ENCODE measurements at regions not wholly inside any gene's neighbourhood (a gene's known extent, or its start where the extent isn't known, plus 50 kb on each side); places are given as distances from the start of the nearest gene placed in this dataset.

DNA sequence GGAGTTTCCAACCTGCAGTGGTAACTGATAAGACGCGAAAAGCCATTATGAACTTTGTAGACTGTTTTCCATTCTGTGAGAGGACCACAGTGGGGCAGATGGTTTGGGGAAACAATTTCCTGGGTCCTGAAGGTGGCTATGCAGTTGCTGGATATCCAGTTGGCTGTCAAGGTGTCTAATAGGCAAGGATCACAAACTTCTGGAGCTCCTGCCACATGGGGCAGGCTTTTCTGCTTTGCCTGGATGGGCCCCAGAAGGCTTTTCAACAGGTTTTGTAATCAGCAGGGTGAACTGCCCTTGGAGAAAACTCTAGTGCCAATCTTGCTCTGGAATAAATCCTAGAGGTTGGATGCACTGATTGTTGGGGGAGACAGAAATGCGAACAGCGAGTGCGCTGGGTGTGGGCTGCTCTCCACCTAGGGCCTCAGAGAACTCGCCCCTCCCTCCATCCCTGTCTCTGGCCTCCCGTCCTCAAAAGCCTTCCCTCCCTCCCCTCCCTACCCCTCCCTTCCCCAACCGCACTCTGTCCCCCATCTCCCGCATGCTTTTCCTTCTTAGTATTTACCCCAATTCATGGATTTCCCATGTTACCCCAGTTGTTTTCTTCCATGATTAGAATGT lies 210.3 kb upstream of the USP24 start:
- no peak overlapping the region for H3K4me3 Mint-ChIP-seq
- TF ChIP-seq, protein P1, sequence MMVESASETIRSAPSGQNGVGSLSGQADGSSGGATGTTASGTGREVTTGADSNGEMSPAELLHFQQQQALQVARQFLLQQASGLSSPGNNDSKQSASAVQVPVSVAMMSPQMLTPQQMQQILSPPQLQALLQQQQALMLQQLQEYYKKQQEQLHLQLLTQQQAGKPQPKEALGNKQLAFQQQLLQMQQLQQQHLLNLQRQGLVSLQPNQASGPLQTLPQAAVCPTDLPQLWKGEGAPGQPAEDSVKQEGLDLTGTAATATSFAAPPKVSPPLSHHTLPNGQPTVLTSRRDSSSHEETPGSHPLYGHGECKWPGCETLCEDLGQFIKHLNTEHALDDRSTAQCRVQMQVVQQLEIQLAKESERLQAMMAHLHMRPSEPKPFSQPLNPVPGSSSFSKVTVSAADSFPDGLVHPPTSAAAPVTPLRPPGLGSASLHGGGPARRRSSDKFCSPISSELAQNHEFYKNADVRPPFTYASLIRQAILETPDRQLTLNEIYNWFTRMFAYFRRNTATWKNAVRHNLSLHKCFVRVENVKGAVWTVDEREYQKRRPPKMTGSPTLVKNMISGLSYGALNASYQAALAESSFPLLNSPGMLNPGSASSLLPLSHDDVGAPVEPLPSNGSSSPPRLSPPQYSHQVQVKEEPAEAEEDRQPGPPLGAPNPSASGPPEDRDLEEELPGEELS (CRISPR knock-in tag; IDR thresholded peaks at IDR 0.05), result no peak
- TF ChIP-seq GTF2I (CRISPR knock-in tag; conservative IDR thresholded peaks at IDR 0.05) (no peak), MXD4 (CRISPR knock-in tag; IDR thresholded peaks at IDR 0.05; ENCODE audit: borderline replicate concordance) (no peak), SMAD3 (CRISPR knock-in tag; IDR thresholded peaks at IDR 0.05; ENCODE audit: borderline replicate concordance) (no peak), ETV6 (CRISPR knock-in tag; IDR thresholded peaks at IDR 0.05) (no peak), JUN (CRISPR knock-in tag; IDR thresholded peaks at IDR 0.05) (no peak), ZNF317 (CRISPR knock-in tag; IDR thresholded peaks at IDR 0.05; ENCODE audit: borderline replicate concordance, low read depth) (no peak), SOX15 (CRISPR knock-in tag; IDR thresholded peaks at IDR 0.05) (no peak), NFATC4 (CRISPR knock-in tag; IDR thresholded peaks at IDR 0.05) (no peak), PRRX2 (CRISPR knock-in tag; IDR thresholded peaks at IDR 0.05) (no peak), TCF7 (CRISPR knock-in tag; IDR thresholded peaks at IDR 0.05; ENCODE audit: low read depth) (no peak), ZNF219 (CRISPR knock-in tag; IDR thresholded peaks at IDR 0.05; ENCODE audit: borderline replicate concordance) (no peak)
- TF ChIP-seq, protein P2, sequence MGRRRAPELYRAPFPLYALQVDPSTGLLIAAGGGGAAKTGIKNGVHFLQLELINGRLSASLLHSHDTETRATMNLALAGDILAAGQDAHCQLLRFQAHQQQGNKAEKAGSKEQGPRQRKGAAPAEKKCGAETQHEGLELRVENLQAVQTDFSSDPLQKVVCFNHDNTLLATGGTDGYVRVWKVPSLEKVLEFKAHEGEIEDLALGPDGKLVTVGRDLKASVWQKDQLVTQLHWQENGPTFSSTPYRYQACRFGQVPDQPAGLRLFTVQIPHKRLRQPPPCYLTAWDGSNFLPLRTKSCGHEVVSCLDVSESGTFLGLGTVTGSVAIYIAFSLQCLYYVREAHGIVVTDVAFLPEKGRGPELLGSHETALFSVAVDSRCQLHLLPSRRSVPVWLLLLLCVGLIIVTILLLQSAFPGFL (CRISPR knock-in tag; IDR thresholded peaks at IDR 0.05; ENCODE audit: borderline replicate concordance), result no peak
- TF ChIP-seq, protein P3, sequence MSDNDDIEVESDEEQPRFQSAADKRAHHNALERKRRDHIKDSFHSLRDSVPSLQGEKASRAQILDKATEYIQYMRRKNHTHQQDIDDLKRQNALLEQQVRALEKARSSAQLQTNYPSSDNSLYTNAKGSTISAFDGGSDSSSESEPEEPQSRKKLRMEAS (CRISPR knock-in tag; IDR thresholded peaks at IDR 0.05), result no peak
- H3K9me3 Mint-ChIP-seq, result peaks cover 4% of the 10 kb centered on the region
- ChIA-PET CTCF (interaction anchor here (0.6 kb wide), 3 partner anchors 50 to 160 kb away, joined by 3 read pairs; no protein-coding TSS in a partner anchor), POLR2A (no interaction called here)
- peaks cover 2% of the 10 kb centered on the region; the same call in 1 of the 2 replicates for H3K4me1 Mint-ChIP-seq
- peak; percentile 63 for ATAC-seq
- H3K27me3 Mint-ChIP-seq (ENCODE audit: low read depth), result no peaks in the 10 kb centered on the region
- no peak for DNase-seq (ENCODE audit: low spot score)
- no peaks in the 10 kb centered on the region for H3K36me3 Mint-ChIP-seq
- no peak overlapping the region for H3K27ac Mint-ChIP-seq

DNA sequence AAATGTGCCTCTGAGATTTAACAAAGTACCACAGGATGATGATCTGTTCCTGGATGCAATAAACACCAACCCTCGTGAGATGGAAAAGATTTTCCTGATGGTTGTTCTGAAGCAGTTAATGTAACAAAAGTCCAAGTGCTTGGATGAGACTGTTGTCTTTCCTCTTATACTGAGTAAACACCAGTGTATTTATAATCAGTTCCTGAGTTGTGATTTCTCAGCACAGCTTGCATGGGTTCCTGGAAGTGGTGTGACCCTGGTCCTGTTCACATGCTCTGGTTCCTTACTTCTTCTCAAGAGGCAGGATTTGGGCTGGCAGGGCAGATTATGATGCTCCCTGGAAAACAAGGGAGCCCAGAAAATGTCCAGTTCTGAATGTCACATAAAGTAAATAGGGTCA lies 208.2 kb upstream of the USP24 start:
- ATAC-seq, result no peak
- Mint-ChIP-seq H3K27ac (no peak overlapping the region), H3K4me1 (no peaks in the 10 kb centered on the region), H3K36me3 (no peaks in the 10 kb centered on the region), H3K9me3 (peaks cover 4% of the 10 kb centered on the region), H3K4me3 (no peak overlapping the region), H3K27me3 (ENCODE audit: low read depth) (no peaks in the 10 kb centered on the region)
- ChIA-PET CTCF (no interaction called here), POLR2A (no interaction called here)
- TF ChIP-seq, protein P4, sequence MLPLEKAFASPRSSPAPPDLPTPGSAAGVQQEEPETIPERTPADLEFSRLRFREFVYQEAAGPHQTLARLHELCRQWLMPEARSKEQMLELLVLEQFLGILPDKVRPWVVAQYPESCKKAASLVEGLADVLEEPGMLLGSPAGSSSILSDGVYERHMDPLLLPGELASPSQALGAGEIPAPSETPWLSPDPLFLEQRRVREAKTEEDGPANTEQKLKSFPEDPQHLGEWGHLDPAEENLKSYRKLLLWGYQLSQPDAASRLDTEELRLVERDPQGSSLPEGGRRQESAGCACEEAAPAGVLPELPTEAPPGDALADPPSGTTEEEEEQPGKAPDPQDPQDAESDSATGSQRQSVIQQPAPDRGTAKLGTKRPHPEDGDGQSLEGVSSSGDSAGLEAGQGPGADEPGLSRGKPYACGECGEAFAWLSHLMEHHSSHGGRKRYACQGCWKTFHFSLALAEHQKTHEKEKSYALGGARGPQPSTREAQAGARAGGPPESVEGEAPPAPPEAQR (CRISPR knock-in tag; IDR thresholded peaks at IDR 0.05), result no peak
- TF ChIP-seq OVOL2 (CRISPR knock-in tag; IDR thresholded peaks at IDR 0.05; ENCODE audit: borderline replicate concordance), result no peak
- TF ChIP-seq, protein P5, sequence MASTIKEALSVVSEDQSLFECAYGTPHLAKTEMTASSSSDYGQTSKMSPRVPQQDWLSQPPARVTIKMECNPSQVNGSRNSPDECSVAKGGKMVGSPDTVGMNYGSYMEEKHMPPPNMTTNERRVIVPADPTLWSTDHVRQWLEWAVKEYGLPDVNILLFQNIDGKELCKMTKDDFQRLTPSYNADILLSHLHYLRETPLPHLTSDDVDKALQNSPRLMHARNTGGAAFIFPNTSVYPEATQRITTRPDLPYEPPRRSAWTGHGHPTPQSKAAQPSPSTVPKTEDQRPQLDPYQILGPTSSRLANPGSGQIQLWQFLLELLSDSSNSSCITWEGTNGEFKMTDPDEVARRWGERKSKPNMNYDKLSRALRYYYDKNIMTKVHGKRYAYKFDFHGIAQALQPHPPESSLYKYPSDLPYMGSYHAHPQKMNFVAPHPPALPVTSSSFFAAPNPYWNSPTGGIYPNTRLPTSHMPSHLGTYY (CRISPR knock-in tag; IDR thresholded peaks at IDR 0.05), result no peak
- TF ChIP-seq ZNF416 (CRISPR knock-in tag; IDR thresholded peaks at IDR 0.05), result no peak
- TF ChIP-seq, protein P6, sequence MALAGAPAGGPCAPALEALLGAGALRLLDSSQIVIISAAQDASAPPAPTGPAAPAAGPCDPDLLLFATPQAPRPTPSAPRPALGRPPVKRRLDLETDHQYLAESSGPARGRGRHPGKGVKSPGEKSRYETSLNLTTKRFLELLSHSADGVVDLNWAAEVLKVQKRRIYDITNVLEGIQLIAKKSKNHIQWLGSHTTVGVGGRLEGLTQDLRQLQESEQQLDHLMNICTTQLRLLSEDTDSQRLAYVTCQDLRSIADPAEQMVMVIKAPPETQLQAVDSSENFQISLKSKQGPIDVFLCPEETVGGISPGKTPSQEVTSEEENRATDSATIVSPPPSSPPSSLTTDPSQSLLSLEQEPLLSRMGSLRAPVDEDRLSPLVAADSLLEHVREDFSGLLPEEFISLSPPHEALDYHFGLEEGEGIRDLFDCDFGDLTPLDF (CRISPR knock-in tag; IDR thresholded peaks at IDR 0.05), result no peak
- no peak for TF ChIP-seq ZNF317 (CRISPR knock-in tag; IDR thresholded peaks at IDR 0.05; ENCODE audit: borderline replicate concordance, low read depth)
- no peak for TF ChIP-seq TCF7 (CRISPR knock-in tag; IDR thresholded peaks at IDR 0.05; ENCODE audit: low read depth)
- TF ChIP-seq, protein P7, sequence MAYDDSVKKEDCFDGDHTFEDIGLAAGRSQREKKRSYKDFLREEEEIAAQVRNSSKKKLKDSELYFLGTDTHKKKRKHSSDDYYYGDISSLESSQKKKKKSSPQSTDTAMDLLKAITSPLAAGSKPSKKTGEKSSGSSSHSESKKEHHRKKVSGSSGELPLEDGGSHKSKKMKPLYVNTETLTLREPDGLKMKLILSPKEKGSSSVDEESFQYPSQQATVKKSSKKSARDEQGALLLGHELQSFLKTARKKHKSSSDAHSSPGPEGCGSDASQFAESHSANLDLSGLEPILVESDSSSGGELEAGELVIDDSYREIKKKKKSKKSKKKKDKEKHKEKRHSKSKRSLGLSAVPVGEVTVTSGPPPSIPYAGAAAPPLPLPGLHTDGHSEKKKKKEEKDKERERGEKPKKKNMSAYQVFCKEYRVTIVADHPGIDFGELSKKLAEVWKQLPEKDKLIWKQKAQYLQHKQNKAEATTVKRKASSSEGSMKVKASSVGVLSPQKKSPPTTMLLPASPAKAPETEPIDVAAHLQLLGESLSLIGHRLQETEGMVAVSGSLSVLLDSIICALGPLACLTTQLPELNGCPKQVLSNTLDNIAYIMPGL (CRISPR knock-in tag; IDR thresholded peaks at IDR 0.05), result no peak
- TF ChIP-seq FOXK1 (CRISPR knock-in tag; IDR thresholded peaks at IDR 0.05), result no peak
- TF ChIP-seq, protein P8, sequence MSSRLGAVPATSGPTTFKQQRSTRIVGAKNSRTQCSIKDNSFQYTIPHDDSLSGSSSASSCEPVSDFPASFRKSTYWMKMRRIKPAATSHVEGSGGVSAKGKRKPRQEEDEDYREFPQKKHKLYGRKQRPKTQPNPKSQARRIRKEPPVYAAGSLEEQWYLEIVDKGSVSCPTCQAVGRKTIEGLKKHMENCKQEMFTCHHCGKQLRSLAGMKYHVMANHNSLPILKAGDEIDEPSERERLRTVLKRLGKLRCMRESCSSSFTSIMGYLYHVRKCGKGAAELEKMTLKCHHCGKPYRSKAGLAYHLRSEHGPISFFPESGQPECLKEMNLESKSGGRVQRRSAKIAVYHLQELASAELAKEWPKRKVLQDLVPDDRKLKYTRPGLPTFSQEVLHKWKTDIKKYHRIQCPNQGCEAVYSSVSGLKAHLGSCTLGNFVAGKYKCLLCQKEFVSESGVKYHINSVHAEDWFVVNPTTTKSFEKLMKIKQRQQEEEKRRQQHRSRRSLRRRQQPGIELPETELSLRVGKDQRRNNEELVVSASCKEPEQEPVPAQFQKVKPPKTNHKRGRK (CRISPR knock-in tag; IDR thresholded peaks at IDR 0.05; ENCODE audit: borderline replicate concordance), result no peak
- TF ChIP-seq KAT7 (CRISPR knock-in tag; IDR thresholded peaks at IDR 0.05; ENCODE audit: borderline replicate concordance), result no peak
- no peak for DNase-seq (ENCODE audit: low spot score)
